Progenitor cell of endocrine pancreas (in vitro differentiated cells): ENCODE measurements at regions not wholly inside any gene's neighbourhood (a gene's known extent, or its start where the extent isn't known, plus 50 kb on each side); places are given as distances from the start of the nearest gene placed in this dataset.

ENCODE experiments used
- DNase-seq: peaks from one replicate; pipeline ENCODE4 v3.0.0; 2021; ENCODE audit warnings: low spot score; ENCODE audit not compliant: unreplicated experiment
- H3K27ac Mint-ChIP-seq: 2 replicates; pipeline ENCODE4 v1.8.0; 2021; ENCODE audit warnings: mild to moderate bottlenecking, moderate library complexity, mixed read lengths
- H3K27me3 Mint-ChIP-seq: 2 replicates; pipeline ENCODE4 v1.8.0; 2021; ENCODE audit warnings: mixed read lengths
- H3K36me3 Mint-ChIP-seq: 2 replicates; pipeline ENCODE4 v1.8.0; 2022; ENCODE audit warnings: mixed read lengths; ENCODE audit not compliant: insufficient read depth
- H3K4me1 Mint-ChIP-seq: 2 replicates; pipeline ENCODE4 v1.8.0; 2021; ENCODE audit warnings: low read depth, mixed read lengths
- H3K4me3 Mint-ChIP-seq: 2 replicates; pipeline ENCODE4 v1.8.0; 2021; ENCODE audit warnings: low read depth, mild to moderate bottlenecking, moderate library complexity, mixed read lengths
- H3K9me3 Mint-ChIP-seq: 2 replicates; pipeline ENCODE4 v1.8.0; 2021; ENCODE audit warnings: low read depth, mixed read lengths
- CTCF ChIP-seq: fragments of 200-600 bp; sonication (generic); IDR thresholded peaks from one replicate; pipeline ENCODE4 v1.5.0; 2021; ENCODE audit warnings: antibody characterized with exemption, mild to moderate bottlenecking; ENCODE audit not compliant: unreplicated experiment

GRCh38 chr1:4115191-4115900, 215.3 kb upstream of the C1orf174 start:
- no peak overlapping the region for H3K4me3 Mint-ChIP-seq
- no peaks in the 10 kb centered on the region for H3K4me1 Mint-ChIP-seq
- peaks cover 30% of the 10 kb centered on the region for H3K27me3 Mint-ChIP-seq
- no peaks in the 10 kb centered on the region for H3K36me3 Mint-ChIP-seq
- no peak for DNase-seq
- no peak for TF ChIP-seq CTCF
- H3K27ac Mint-ChIP-seq = no peak overlapping the region
- peaks cover 6% of the 10 kb centered on the region for H3K9me3 Mint-ChIP-seq

- no peak for DNase-seq
- H3K9me3 Mint-ChIP-seq = peaks cover 6% of the 10 kb centered on the region
Measured at GRCh38 chr1:4117196-4117595, 217.1 kb upstream of the C1orf174 start.

GRCh38 chr1:4118746-4119515, 218.9 kb upstream of the C1orf174 start:
- peaks cover 4% of the 10 kb centered on the region for H3K9me3 Mint-ChIP-seq
- no peak overlapping the region for H3K27ac Mint-ChIP-seq
- TF ChIP-seq CTCF = no peak
- peaks cover 31% of the 10 kb centered on the region for H3K27me3 Mint-ChIP-seq
- DNase-seq = no peak
- no peaks in the 10 kb centered on the region for H3K4me1 Mint-ChIP-seq
- H3K4me3 Mint-ChIP-seq = no peak overlapping the region
- no peaks in the 10 kb centered on the region for H3K36me3 Mint-ChIP-seq

More at GRCh38 chr1:4117196-4117595, 217.1 kb upstream of the C1orf174 start:
- Mint-ChIP-seq H3K27me3 (peaks cover 38% of the 10 kb centered on the region), H3K36me3 (no peaks in the 10 kb centered on the region), H3K4me1 (no peaks in the 10 kb centered on the region), H3K4me3 (no peak overlapping the region), H3K27ac (no peak overlapping the region)
- TF ChIP-seq CTCF = no peak

GRCh38 chr1:4119516-4120220, 219.6 kb upstream of the C1orf174 start:
- DNase-seq = no peak
- Mint-ChIP-seq H3K27ac (no peak overlapping the region), H3K4me1 (no peaks in the 10 kb centered on the region), H3K27me3 (peaks cover 27% of the 10 kb centered on the region), H3K36me3 (no peaks in the 10 kb centered on the region), H3K9me3 (no peaks in the 10 kb centered on the region), H3K4me3 (no peak overlapping the region)
- TF ChIP-seq CTCF = no peak

GRCh38 chr1:4120557-4121292, 220.7 kb upstream of the C1orf174 start:
- H3K4me3 Mint-ChIP-seq = no peak overlapping the region
- H3K36me3 Mint-ChIP-seq = no peaks in the 10 kb centered on the region
- TF ChIP-seq CTCF = no peak
- no peaks in the 10 kb centered on the region for H3K4me1 Mint-ChIP-seq
- no peak overlapping the region for H3K27ac Mint-ChIP-seq
- DNase-seq = no peak
- peaks cover 27% of the 10 kb centered on the region for H3K27me3 Mint-ChIP-seq
- no peaks in the 10 kb centered on the region for H3K9me3 Mint-ChIP-seq
